Chondrocyte (in vitro differentiated cells): ENCODE measurements at regions not wholly inside any gene's neighbourhood (a gene's known extent, or its start where the extent isn't known, plus 50 kb on each side); places are given as distances from the start of the nearest gene placed in this dataset.
"Not testable (repeated sequence)": the region's sequence is repeated elsewhere in the genome, so short reads cannot be mapped to it uniquely, and the experiment has no call there.

ENCODE experiments used
- DNase-seq: peaks from one replicate; pipeline ENCODE4 v3.0.0; 2021; ENCODE audit warnings: mixed read lengths, low spot score
- H3K27ac Mint-ChIP-seq: one replicate; pipeline ENCODE4 v1.8.0; 2021; ENCODE audit warnings: mild to moderate bottlenecking, moderate library complexity, mixed read lengths; ENCODE audit not compliant: unreplicated experiment
- H3K27me3 Mint-ChIP-seq: 2 replicates; pipeline ENCODE4 v1.8.0; 2021; ENCODE audit warnings: low read depth, mixed read lengths
- H3K36me3 Mint-ChIP-seq: 2 replicates; pipeline ENCODE4 v1.8.0; 2021; ENCODE audit warnings: low read depth, mixed read lengths
- H3K4me1 Mint-ChIP-seq: 2 replicates; pipeline ENCODE4 v1.8.0; 2021; ENCODE audit warnings: low read depth, mild to moderate bottlenecking, mixed read lengths
- H3K4me3 Mint-ChIP-seq: one replicate; pipeline ENCODE4 v1.8.0; 2021; ENCODE audit warnings: mild to moderate bottlenecking, moderate library complexity, mixed read lengths; ENCODE audit not compliant: unreplicated experiment
- H3K9me3 Mint-ChIP-seq: 2 replicates; pipeline ENCODE4 v1.8.0; 2021; ENCODE audit warnings: low read depth, mixed read lengths
- TF ChIP-seq, protein P1 (sequence below): fragments of 200-600 bp; sonication (generic); IDR thresholded peaks from 2 replicates; pipeline ENCODE4 v1.5.0; 2021; ENCODE audit warnings: antibody characterized with exemption, mild to moderate bottlenecking, moderate library complexity

DNA sequence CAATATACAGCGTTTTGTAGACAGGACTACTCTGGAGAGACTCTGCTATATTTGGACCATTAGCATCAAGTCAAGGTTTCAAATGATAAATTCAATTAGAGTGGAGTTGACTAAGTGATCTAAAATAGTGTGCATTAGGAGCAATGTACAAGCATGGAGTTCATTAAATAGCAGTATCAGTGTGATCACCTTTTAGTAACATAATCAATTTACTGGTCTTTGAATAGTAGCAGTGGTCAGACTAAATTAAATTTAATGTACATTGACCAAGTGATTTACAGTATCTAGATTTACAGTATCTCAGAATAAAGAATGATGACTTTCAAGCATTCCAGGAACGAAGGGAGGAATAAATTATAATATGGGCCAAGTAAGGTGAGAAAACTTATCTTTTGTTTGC lies 489.6 kb upstream of the ADGRL4 start:
- Mint-ChIP-seq H3K4me3 (no peak overlapping the region), H3K27me3 (no peaks in the 10 kb centered on the region), H3K4me1 (no peaks in the 10 kb centered on the region), H3K27ac (no peak overlapping the region), H3K36me3 (no peaks in the 10 kb centered on the region), H3K9me3 (no peaks in the 10 kb centered on the region)
- TF ChIP-seq, protein P1, sequence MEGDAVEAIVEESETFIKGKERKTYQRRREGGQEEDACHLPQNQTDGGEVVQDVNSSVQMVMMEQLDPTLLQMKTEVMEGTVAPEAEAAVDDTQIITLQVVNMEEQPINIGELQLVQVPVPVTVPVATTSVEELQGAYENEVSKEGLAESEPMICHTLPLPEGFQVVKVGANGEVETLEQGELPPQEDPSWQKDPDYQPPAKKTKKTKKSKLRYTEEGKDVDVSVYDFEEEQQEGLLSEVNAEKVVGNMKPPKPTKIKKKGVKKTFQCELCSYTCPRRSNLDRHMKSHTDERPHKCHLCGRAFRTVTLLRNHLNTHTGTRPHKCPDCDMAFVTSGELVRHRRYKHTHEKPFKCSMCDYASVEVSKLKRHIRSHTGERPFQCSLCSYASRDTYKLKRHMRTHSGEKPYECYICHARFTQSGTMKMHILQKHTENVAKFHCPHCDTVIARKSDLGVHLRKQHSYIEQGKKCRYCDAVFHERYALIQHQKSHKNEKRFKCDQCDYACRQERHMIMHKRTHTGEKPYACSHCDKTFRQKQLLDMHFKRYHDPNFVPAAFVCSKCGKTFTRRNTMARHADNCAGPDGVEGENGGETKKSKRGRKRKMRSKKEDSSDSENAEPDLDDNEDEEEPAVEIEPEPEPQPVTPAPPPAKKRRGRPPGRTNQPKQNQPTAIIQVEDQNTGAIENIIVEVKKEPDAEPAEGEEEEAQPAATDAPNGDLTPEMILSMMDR, result no peak
- no peak for DNase-seq

DNA sequence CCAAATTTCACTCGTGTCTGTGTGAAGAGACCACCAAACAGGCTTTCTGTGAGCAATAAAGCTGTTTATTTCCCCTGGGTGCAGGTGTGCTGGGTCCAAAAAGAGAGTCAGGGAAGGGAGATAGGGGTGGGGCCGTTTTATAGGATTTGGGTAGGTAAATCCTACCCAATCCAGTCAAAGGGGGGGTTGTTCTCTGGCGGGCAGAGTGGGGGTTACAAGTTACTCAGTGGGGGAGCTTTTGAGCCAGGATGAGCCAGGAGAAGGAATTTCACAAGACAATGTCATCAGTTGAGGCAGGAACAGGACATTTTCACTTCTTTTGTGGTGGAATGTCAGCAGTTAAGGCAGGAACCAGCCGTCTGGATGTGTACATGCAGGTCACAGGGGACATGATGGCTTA lies 487.2 kb upstream of the ADGRL4 start:
- DNase-seq, H3K9me3 Mint-ChIP-seq, H3K27ac Mint-ChIP-seq, H3K4me1 Mint-ChIP-seq, H3K36me3 Mint-ChIP-seq, H3K27me3 Mint-ChIP-seq, H3K4me3 Mint-ChIP-seq: not testable (repeated sequence)

DNA sequence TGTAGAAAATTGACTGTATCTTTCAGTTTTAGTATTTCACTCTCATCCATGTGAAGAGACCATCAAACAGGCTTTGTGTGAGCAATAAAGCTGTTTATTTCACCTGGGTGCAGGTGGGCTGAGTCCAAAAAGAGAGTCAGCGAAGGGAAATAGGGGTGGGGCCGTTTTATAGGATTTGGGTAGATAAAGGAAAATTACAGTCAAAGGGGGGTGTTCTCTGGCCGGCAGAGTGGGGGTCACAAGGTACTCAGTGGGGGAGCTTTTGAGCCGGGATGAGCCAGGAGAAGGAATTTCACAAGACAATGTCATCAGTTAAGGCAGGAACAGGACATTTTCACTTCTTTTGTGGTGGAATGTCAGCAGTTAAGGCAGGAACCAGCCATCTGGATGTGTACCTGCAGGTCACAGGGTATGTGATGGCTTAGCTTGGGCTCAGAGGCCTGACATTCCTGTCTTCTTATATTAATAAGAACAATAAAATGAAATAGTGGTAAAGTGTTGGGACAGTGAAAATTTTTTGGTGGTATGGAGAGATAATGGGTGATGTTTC lies 482.1 kb upstream of the ADGRL4 start:
- not testable (repeated sequence) for H3K27ac Mint-ChIP-seq, DNase-seq, H3K27me3 Mint-ChIP-seq, H3K9me3 Mint-ChIP-seq, H3K4me3 Mint-ChIP-seq, H3K4me1 Mint-ChIP-seq, H3K36me3 Mint-ChIP-seq

DNA sequence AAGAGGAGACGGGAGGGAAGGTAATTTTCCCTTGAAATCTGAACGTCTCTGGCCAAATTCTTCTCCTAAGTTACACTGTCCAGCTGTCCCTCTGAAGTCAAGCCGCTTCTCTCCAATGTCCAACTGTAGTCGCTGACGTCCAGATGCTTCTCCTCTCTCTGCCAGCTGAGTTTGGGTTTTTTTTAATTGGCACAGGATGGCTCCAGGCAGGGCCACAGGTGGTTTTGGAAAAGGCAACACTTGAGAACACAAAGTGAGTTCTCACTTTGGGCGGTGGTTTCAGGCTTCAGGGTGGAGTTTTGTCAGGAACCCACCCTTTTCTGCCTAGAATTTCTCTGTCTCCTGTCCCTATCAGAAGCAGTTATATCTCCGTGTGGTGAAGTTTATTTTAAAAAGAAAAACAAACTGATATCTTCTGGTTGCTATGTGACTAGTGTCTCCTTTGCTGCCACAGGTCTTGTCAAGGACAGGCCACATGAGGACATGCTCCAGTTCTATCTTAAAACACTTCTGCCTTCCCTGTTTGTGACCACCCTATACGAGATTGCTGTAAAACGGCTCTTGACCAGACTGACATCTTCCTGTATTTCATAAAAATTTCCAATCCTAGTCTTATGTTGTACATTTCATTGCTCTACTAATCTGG lies 472.3 kb upstream of the ADGRL4 start:
- no peak overlapping the region for H3K27ac Mint-ChIP-seq
- peaks cover 6% of the 10 kb centered on the region for H3K9me3 Mint-ChIP-seq
- H3K4me3 Mint-ChIP-seq, result no peak overlapping the region
- TF ChIP-seq, protein P1, result no peak
- H3K27me3 Mint-ChIP-seq, result no peaks in the 10 kb centered on the region
- peaks cover 2% of the 10 kb centered on the region for H3K36me3 Mint-ChIP-seq
- H3K4me1 Mint-ChIP-seq, result no peaks in the 10 kb centered on the region
- DNase-seq, result no peak

DNA sequence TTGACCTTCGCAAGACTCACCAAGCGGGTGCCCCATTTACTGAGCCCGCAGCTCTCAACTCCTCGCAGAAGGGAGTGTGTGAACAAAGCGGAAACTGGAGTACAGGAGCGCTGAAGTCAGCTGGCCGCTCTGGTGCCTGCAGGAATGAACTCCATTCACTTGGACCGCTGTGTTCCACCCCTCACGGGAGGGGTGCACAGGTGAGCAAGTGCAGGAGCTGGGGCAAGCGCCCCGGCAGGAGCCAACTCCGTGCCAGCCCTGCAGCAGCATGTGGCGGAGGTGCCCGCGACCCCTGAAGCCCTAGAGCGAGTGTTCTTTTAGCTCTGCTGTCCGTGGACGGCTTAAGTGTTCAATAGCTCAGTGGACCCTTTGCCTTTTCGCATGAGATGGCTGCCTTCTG lies 471.6 kb upstream of the ADGRL4 start:
- peaks cover 2% of the 10 kb centered on the region for H3K36me3 Mint-ChIP-seq
- H3K27me3 Mint-ChIP-seq, result no peaks in the 10 kb centered on the region
- no peaks in the 10 kb centered on the region for H3K4me1 Mint-ChIP-seq
- peak; percentile 68 for DNase-seq
- TF ChIP-seq, protein P1, result no peak
- no peak overlapping the region for H3K27ac Mint-ChIP-seq
- H3K9me3 Mint-ChIP-seq, result peaks cover 6% of the 10 kb centered on the region
- H3K4me3 Mint-ChIP-seq, result no peak overlapping the region

DNA sequence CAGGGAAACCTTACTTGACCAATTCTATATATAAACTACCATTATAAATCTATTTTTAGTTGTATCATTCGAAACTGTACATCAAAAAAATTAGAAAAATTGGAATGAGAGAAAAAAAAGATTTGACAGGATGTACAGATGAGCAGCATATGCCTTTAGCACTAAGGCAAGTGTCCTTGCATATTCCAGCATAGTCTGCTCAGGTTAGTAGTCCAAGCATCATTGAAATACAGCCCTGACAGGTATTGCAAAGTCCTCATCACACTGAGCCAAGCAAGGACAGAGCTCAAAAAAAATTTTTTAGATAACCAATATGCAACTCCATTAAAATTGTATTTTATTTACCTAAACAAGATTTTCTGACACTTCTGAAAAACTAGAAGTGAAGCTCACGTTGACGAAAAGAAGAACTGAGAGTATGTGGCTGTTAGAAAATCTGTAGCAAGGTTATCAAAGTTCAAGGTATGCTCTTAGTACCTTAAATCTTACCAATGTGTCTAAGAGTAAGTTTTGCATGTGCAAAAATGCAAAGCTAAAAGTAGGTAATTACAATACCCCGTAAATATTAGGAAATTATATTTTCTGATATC lies 465.6 kb upstream of the ADGRL4 start:
- no peak overlapping the region for H3K4me3 Mint-ChIP-seq
- H3K4me1 Mint-ChIP-seq, result no peaks in the 10 kb centered on the region
- no peaks in the 10 kb centered on the region for H3K27me3 Mint-ChIP-seq
- H3K36me3 Mint-ChIP-seq, result no peaks in the 10 kb centered on the region
- TF ChIP-seq, protein P1, result no peak
- no peak for DNase-seq
- H3K9me3 Mint-ChIP-seq, result no peaks in the 10 kb centered on the region
- H3K27ac Mint-ChIP-seq, result no peak overlapping the region
